ENCODE measurements at regions not wholly inside any gene's neighbourhood (a gene's known extent, or its start where the extent isn't known, plus 50 kb on each side); places are given as distances from the start of the nearest gene placed in this dataset.

DNA sequence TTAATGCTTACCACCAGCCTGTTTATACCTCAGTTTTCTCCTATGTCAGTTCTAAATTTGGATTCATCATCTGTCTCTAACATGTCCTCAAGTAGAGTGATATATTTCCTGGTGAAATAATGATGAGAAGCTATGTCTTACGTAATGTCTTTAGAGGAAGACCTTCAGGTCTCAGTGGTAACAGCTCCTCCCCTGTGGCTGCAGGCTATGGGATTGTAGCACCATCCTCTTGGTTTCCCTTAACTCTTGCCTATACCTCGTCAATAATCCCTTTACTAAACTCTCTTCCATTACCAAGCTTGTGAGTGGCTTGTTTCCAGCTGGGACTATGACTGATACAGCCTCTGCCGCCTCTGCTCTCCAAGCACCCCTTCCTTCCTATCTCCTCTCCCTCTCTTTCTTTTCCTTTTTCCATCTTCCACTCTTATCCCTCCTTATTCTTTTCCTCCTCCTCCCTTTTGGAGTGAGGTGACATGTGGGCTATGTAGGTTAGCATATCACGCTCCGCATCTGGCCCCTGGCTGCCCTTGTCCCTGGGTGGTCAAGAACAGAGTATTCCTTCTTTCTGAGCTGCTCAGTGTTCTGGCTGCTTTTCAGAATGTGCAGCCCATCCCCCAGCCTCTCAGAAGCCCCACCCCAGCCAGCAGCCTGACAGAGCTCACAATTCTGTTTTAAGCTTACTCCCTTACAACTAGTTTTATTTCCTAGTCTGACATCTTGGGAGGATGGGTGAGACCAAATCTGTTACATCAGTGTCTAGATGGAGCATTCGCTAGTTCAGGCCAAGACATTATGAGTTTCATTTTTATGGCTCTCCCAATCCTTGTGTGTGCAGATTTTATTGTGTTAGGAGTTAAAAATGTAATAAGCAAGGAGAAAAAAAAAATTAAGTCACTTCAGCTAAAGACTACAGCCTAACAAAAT lies 75.0 kb upstream of the RNU6-1 start:
- peaks cover 31% of the 10 kb centered on the region for H3K4me1 ChIP-seq (ENCODE audit: insufficient read depth, low read length)
- H3K9me3 ChIP-seq (ENCODE audit: control insufficient read depth, insufficient read depth, low read length) = peaks cover 3% of the 10 kb centered on the region; the same call in 1 of the 2 replicates
- H3K36me3 ChIP-seq (ENCODE audit: insufficient read depth, low read length) = no peaks in the 10 kb centered on the region
- no peak overlapping the region for H3K9ac ChIP-seq (ENCODE audit: low read depth, low read length)

DNA sequence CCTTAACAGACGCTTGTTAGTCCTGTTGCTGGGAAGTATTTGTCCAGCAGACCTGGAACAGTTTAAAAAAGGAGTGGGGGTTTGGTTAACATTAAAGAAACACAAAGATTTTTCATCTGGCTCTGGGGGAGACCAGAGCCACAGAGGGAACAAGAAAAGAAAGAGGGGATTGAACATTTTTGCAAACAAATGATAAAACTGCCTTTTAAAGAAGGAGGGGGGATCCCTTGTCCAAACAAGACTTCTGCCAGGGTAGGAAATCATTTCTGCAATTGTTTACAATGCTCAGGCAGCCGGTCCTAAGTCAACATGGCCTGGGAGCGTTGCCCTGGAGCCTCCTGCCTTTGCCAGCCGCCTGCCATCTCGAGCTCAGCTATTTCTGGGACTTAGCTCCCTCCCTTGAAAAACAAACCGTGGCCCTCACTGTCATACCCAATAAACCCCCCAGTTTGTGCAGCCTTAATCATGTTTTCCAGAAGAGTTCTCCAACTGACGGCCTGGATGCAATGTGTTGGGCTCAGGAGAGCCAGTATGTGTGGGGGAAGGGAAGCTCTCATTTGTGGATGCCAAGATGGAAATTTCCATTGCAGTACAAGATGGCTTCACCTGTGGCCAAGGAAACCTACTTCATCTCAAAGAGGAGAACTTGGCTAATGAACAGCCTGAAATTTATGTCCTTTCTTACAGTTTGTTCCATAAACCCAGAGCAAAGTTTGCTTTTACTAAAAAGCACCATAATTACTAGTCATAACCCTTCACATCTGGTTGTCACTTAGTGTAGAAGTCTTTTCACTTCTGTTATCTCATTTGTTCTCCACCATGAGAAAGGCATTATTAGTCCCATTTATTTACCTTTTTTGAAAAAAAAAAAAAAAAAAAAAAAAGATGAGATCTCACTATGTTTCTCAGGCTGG lies 75.9 kb upstream of the RNU6-1 start:
- Histone ChIP-seq H3K4me1 (ENCODE audit: insufficient read depth, low read length) (peaks cover 31% of the 10 kb centered on the region), H3K36me3 (ENCODE audit: insufficient read depth, low read length) (no peaks in the 10 kb centered on the region), H3K9me3 (ENCODE audit: control insufficient read depth, insufficient read depth, low read length) (no peaks in the 10 kb centered on the region; the same call in 1 of the 2 replicates), H3K9ac (ENCODE audit: low read depth, low read length) (no peak overlapping the region)

- no peak overlapping the region for H3K9ac ChIP-seq (ENCODE audit: low read depth, low read length)
- H3K36me3 ChIP-seq (ENCODE audit: insufficient read depth, low read length) = no peaks in the 10 kb centered on the region
- no peaks in the 10 kb centered on the region; the same call in 1 of the 2 replicates for H3K9me3 ChIP-seq (ENCODE audit: control insufficient read depth, insufficient read depth, low read length)
- H3K4me1 ChIP-seq (ENCODE audit: insufficient read depth, low read length) = peaks cover 31% of the 10 kb centered on the region
These were observed 76.7 kb upstream of the RNU6-1 start for GRCh38 chr15:67916565-67916964.

DNA sequence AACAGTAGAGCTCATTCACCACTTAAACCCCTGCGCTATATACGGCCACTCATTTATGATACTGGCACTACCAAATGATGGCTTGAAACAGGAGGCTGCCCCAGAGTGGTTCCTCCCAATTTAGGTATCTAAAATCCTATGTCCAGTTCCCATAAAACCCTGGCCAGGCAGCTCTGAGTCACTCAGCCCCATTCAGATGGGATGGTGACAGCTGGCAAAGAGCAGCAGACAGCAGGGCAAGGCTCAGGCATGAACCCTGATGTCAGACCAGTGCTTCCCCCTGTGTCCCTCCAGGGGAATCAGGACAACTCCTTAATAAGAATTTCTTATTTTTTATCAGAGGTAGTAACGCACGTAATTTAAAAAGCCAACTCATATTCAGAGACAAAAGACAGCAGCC lies 77.2 kb upstream of the RNU6-1 start:
- H3K4me1 ChIP-seq (ENCODE audit: insufficient read depth, low read length) = peaks cover 31% of the 10 kb centered on the region
- H3K9me3 ChIP-seq (ENCODE audit: control insufficient read depth, insufficient read depth, low read length) = no peaks in the 10 kb centered on the region; the same call in 1 of the 2 replicates
- H3K9ac ChIP-seq (ENCODE audit: low read depth, low read length) = no peak overlapping the region
- H3K36me3 ChIP-seq (ENCODE audit: insufficient read depth, low read length) = no peaks in the 10 kb centered on the region

GRCh38 chr15:67917636-67918035 lies 77.8 kb upstream of the RNU6-1 start:
- Histone ChIP-seq H3K9me3 (ENCODE audit: control insufficient read depth, insufficient read depth, low read length) (no peaks in the 10 kb centered on the region; the same call in 1 of the 2 replicates), H3K9ac (ENCODE audit: low read depth, low read length) (no peak overlapping the region), H3K36me3 (ENCODE audit: insufficient read depth, low read length) (no peaks in the 10 kb centered on the region), H3K4me1 (ENCODE audit: insufficient read depth, low read length) (peaks cover 31% of the 10 kb centered on the region)

DNA sequence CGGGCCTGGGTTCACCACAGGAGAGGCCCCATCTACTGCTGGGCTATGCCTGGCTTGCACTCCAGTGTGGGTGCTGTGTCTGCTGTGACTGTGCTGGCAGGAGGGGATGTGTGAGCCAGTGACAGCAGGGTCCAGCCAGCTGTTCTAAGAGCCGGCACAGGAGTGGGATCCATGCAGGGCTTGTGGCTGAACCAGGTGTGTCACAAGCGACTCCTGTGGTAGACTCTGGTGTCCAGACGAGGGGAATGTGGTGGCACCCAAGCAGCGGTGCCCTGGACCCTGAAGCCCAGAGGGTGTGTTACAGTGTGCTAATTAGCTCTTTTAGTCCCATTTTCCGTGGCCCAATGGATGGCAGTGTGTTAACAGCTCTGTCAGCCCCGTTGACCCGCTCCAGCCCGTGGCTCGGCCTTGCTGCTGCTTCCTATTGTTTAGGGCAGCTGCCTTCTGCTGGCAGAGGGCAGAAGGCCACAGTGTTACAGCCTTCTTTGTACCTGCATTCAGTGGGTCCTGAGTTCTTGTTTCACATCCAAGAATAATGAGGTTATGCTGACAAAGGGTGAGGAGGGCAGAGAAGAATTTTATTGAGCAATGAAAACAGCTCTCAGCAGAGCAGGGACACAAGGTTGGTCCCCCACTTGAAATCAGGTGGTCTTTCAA lies 78.5 kb upstream of the RNU6-1 start:
- Histone ChIP-seq H3K9ac (ENCODE audit: low read depth, low read length) (no peak overlapping the region), H3K9me3 (ENCODE audit: control insufficient read depth, insufficient read depth, low read length) (no peaks in the 10 kb centered on the region; the same call in 1 of the 2 replicates), H3K4me1 (ENCODE audit: insufficient read depth, low read length) (peaks cover 31% of the 10 kb centered on the region), H3K36me3 (ENCODE audit: insufficient read depth, low read length) (no peaks in the 10 kb centered on the region)

- peaks cover 19% of the 10 kb centered on the region for H3K4me1 ChIP-seq (ENCODE audit: insufficient read depth, low read length)
- H3K9ac ChIP-seq (ENCODE audit: low read depth, low read length) = no peak overlapping the region
- no peaks in the 10 kb centered on the region; the same call in 1 of the 2 replicates for H3K9me3 ChIP-seq (ENCODE audit: control insufficient read depth, insufficient read depth, low read length)
- H3K36me3 ChIP-seq (ENCODE audit: insufficient read depth, low read length) = no peaks in the 10 kb centered on the region
These were observed 80.8 kb upstream of the RNU6-1 start for GRCh38 chr15:67920524-67921240.

DNA sequence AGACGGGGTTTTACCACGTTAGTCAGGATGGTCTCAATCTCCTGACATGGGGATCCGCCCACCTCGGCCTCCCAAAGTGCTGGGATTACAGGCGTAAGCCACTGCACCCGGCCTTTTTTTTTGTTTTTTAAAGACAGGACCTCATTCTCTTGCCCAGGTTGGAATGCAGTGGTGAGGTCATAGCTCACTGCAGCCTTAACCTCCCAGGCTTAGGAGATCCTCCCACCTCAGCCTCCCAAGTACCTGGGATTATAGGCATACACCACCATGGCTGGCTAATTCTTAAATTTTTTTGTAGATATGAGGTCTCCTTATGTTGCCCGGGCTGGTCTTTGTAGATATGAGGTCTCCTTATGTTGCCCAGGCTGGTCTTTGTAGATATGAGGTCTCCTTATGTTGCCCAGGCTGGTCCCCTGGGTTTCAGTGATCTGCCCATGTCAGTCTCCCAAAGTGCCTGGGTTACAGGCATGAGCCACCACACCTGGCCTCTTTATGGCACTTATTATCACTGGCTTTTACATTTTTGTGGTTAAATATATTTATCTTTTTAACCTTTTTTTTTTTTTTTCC lies 82.3 kb upstream of the RNU6-1 start:
- H3K9me3 ChIP-seq (ENCODE audit: control insufficient read depth, insufficient read depth, low read length) = no peaks in the 10 kb centered on the region; the same call in 1 of the 2 replicates
- no peaks in the 10 kb centered on the region for H3K36me3 ChIP-seq (ENCODE audit: insufficient read depth, low read length)
- peaks cover 10% of the 10 kb centered on the region for H3K4me1 ChIP-seq (ENCODE audit: insufficient read depth, low read length)
- no peak overlapping the region for H3K9ac ChIP-seq (ENCODE audit: low read depth, low read length)

DNA sequence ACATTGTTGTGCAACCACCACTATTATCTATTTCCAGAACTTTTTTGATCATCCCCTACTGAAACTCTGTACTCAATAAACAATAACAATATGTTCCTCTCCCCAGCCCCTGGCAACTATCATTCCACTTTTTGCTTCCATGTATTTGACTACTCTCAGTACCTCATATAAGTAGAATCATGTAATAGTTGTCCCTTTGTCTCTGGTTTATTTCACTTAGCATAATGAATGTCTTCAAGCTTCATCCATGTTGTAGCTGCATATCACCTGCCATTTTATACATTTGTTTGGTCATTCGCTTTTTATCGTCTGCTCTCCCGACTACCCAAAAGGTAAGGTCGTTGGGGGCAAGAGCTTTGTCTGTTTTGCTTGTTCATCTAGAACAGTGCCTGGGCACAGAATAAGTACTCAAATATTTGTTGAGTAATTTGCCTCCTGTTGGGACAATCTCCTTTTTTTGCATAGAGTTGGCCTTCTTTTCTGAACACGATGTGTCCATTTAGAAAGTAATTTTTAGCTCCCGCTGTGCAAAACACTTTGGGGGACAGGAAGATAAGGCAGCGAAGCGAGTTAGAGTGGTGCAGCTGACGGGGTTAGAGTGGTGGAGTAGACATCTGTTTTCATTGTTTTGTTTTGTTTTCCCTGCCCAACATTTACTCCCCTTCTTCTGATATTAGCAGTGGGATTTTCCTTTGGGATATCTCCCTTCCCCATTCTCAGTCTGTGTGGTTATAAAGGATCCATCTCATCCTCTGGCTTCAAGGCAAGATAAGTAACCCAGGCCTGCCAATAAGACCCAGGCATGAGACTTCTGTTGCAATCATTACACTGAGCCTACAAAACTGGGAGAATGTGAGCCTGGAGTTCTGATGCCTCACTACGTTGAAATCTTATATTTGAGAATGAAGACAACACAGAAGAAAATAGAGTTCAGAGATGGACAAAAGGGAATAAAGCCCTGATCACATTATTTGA lies 83.4 kb upstream of the RNU6-1 start:
- no peak overlapping the region for H3K9ac ChIP-seq (ENCODE audit: low read depth, low read length)
- no peaks in the 10 kb centered on the region for H3K36me3 ChIP-seq (ENCODE audit: insufficient read depth, low read length)
- H3K4me1 ChIP-seq (ENCODE audit: insufficient read depth, low read length) = peaks cover 4% of the 10 kb centered on the region; the same call in 1 of the 2 replicates
- no peaks in the 10 kb centered on the region; the same call in 1 of the 2 replicates for H3K9me3 ChIP-seq (ENCODE audit: control insufficient read depth, insufficient read depth, low read length)

GRCh38 chr15:67924359-67924974 lies 84.6 kb upstream of the RNU6-1 start:
- peaks cover 4% of the 10 kb centered on the region; the same call in 1 of the 2 replicates for H3K4me1 ChIP-seq (ENCODE audit: insufficient read depth, low read length)
- no peaks in the 10 kb centered on the region for H3K9me3 ChIP-seq (ENCODE audit: control insufficient read depth, insufficient read depth, low read length)
- no peak overlapping the region for H3K9ac ChIP-seq (ENCODE audit: low read depth, low read length)
- H3K36me3 ChIP-seq (ENCODE audit: insufficient read depth, low read length) = no peaks in the 10 kb centered on the region

DNA sequence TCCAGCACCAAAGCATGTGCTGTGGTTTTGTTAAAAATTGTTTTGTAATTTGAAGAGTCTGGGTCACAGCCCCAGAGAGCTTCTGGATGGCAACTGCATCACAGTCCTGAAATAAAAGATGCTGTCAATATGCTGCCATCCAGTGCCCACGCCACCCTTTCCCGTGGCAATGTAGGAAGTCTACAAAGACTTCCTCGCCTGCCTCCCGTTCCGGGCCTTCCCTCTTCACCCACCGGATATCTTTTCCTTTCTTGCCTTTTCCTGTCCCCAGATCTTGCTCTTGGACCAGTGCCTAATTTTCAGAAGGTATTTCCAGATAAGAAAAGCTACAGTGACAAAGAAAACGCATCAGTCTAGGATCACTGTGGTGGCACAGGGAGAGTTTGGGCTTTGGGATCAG lies 85.3 kb upstream of the RNU6-1 start:
- Histone ChIP-seq H3K4me1 (ENCODE audit: insufficient read depth, low read length) (peaks cover 4% of the 10 kb centered on the region; the same call in 1 of the 2 replicates), H3K9ac (ENCODE audit: low read depth, low read length) (no peak overlapping the region), H3K36me3 (ENCODE audit: insufficient read depth, low read length) (no peaks in the 10 kb centered on the region), H3K9me3 (ENCODE audit: control insufficient read depth, insufficient read depth, low read length) (no peaks in the 10 kb centered on the region)

GRCh38 chr15:67927501-67928168 lies 87.8 kb upstream of the RNU6-1 start:
- H3K9ac ChIP-seq (ENCODE audit: low read depth, low read length) = no peak overlapping the region

More at GRCh38 chr15:67927501-67928168, 87.8 kb upstream of the RNU6-1 start:
- no peaks in the 10 kb centered on the region for H3K9me3 ChIP-seq (ENCODE audit: control insufficient read depth, insufficient read depth, low read length)
- H3K4me1 ChIP-seq (ENCODE audit: insufficient read depth, low read length) = peaks cover 4% of the 10 kb centered on the region; the same call in 1 of the 2 replicates
- no peaks in the 10 kb centered on the region for H3K36me3 ChIP-seq (ENCODE audit: insufficient read depth, low read length)
